GM12892 (cell line): ENCODE measurements at regions not wholly inside any gene's neighbourhood (a gene's known extent, or its start where the extent isn't known, plus 50 kb on each side); places are given as distances from the start of the nearest gene placed in this dataset.

Experiments used
- POLR2A ChIP-seq: IDR thresholded peaks from 2 replicates; pipeline ENCODE4 v1.6.1; 2011; ENCODE audit warnings: low read depth, low read length, control low read depth
- POLR2AphosphoS5 ChIP-seq: IDR thresholded peaks from 2 replicates; pipeline ENCODE4 v1.6.1; 2011; ENCODE audit warnings: low read depth, low read length, control low read depth
- TAF1 ChIP-seq: IDR thresholded peaks from 2 replicates; pipeline ENCODE4 v1.6.1; 2011; ENCODE audit warnings: low read depth, mild to moderate bottlenecking, control low read depth, low read length, borderline replicate concordance

DNA sequence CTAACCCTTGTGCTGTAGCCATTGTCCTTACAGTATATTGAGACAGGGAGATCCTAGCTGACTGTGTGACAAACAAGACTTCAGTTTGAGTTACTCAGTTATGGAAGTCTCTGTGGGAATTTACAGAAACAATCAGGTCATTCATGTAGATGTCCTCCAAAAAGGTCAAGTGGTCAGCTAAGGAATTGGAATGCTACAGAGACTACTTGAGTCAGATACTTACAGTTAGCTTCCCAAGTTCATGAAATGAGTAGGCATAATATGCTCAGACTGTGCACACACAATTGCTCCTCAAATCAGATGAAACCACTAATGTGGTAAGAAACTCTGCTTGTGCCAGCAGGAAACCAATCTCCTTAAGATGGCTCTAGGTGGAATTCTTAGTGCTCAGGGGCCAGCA lies 985.7 kb downstream of the NSUN3 start:
- TF ChIP-seq POLR2A (no peak), POLR2AphosphoS5 (no peak), TAF1 (no peak)
